ENCODE measurements at regions not wholly inside any gene's neighbourhood (a gene's known extent, or its start where the extent isn't known, plus 50 kb on each side); places are given as distances from the start of the nearest gene placed in this dataset.

- no peak for TF ChIP-seq CTCF (IDR thresholded peaks at IDR 0.05)
- TF ChIP-seq POLR2A (IDR thresholded peaks at IDR 0.05) = no peak
Observed at GRCh38 chrX:121360280-121360679, 312.9 kb downstream of the GLUD2 start.
